ENCODE measurements at regions not wholly inside any gene's neighbourhood (a gene's known extent, or its start where the extent isn't known, plus 50 kb on each side); places are given as distances from the start of the nearest gene placed in this dataset.

DNA sequence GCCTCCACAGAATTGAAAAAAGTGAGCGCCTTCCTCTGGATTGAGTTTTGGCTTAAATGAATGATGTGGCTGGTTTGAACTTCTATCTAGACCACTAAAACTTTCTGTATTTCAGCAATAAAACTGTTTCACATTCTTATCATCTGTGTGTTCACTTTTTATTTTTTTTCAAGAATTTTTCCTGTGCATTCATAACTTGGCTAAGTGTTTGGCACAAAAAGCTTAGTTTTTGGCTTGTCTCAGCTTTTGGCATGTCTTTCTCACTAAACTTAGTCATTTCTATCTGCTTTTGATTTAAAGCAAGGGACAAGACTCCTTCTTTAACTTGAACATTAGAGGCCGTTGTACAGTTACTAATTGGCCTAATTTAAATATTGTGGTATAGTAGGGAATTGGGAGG lies 1015.1 kb downstream of the EPHA7 start:
- TF ChIP-seq, protein P1, sequence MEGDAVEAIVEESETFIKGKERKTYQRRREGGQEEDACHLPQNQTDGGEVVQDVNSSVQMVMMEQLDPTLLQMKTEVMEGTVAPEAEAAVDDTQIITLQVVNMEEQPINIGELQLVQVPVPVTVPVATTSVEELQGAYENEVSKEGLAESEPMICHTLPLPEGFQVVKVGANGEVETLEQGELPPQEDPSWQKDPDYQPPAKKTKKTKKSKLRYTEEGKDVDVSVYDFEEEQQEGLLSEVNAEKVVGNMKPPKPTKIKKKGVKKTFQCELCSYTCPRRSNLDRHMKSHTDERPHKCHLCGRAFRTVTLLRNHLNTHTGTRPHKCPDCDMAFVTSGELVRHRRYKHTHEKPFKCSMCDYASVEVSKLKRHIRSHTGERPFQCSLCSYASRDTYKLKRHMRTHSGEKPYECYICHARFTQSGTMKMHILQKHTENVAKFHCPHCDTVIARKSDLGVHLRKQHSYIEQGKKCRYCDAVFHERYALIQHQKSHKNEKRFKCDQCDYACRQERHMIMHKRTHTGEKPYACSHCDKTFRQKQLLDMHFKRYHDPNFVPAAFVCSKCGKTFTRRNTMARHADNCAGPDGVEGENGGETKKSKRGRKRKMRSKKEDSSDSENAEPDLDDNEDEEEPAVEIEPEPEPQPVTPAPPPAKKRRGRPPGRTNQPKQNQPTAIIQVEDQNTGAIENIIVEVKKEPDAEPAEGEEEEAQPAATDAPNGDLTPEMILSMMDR (IDR thresholded peaks at IDR 0.05; ENCODE audit: low read depth, low read length): no peak
- no peak for TF ChIP-seq EZH2phosphoT487 (IDR thresholded peaks at IDR 0.05; ENCODE audit: low read depth)

All from OCI-LY3 (cell line).